ENCODE measurements at regions not wholly inside any gene's neighbourhood (a gene's known extent, or its start where the extent isn't known, plus 50 kb on each side); places are given as distances from the start of the nearest gene placed in this dataset.

GRCh38 chr5:143464723-143465490 is 61.4 kb upstream of the NR3C1 start:
- no peaks in the 10 kb centered on the region for H3K4me1 ChIP-seq (ENCODE audit: control insufficient read depth, insufficient read depth, low read length)
- no peak for ATAC-seq
- BruUV-seq (replicated peaks) = no TSS peak
- H3K27me3 ChIP-seq (ENCODE audit: control insufficient read depth, insufficient read depth, low read length) = no peaks in the 10 kb centered on the region; the same call in 1 of the 2 replicates
- in situ Hi-C loops (cut with HindIII; ENCODE audit: low pct_unique_long_range_greater_than_20kb, low sequenced_read_pairs) = no loop called here
- H3K27ac ChIP-seq (ENCODE audit: low read length) = no peak overlapping the region
- CTCF ChIA-PET = no interaction called here
- no peak overlapping the region for H3K4me3 ChIP-seq (ENCODE audit: low read depth in 2 of 2, low read length in 2 of 2)
- DNase-seq (ENCODE audit: low read depth, low spot score) = no peak
- TF ChIP-seq TCF7L2 (IDR thresholded peaks at IDR 0.05; ENCODE audit: low read depth, low read length) = no peak
- no peak for TF ChIP-seq CTCF (IDR thresholded peaks at IDR 0.05)
- no peak for TF ChIP-seq REST (IDR thresholded peaks at IDR 0.05; ENCODE audit: insufficient read depth in 1 of 2, low read depth in 2 of 2, low read length in 1 of 2)
- TF ChIP-seq SIN3A (IDR thresholded peaks at IDR 0.05; ENCODE audit: borderline replicate concordance, insufficient read depth, low read depth, low read length) = no peak
- no peak for TF ChIP-seq POLR2AphosphoS5 (IDR thresholded peaks at IDR 0.05; ENCODE audit: low read depth, low read length)
- H3K9me3 ChIP-seq (ENCODE audit: control insufficient read depth, insufficient read depth, low read depth, low read length) = no peaks in the 10 kb centered on the region
- intact Hi-C loops (cut with micrococcal nuclease; ENCODE audit: unreplicated experiment) = no loop called here
- POLR2A ChIA-PET = no interaction called here
- H3K36me3 ChIP-seq (ENCODE audit: control insufficient read depth, insufficient read depth, low read length) = no peaks in the 10 kb centered on the region

GRCh38 chr5:143462431-143462830 is 58.9 kb upstream of the NR3C1 start:
- no peaks in the 10 kb centered on the region for H3K4me1 ChIP-seq (ENCODE audit: control insufficient read depth, insufficient read depth, low read length)
- POLR2A ChIA-PET = no interaction called here
- no peak overlapping the region for H3K27ac ChIP-seq (ENCODE audit: low read length)
- intact Hi-C loops (cut with micrococcal nuclease; ENCODE audit: unreplicated experiment) (no loop called here), in situ Hi-C loops (cut with HindIII; ENCODE audit: low pct_unique_long_range_greater_than_20kb, low sequenced_read_pairs) (no loop called here)
- ATAC-seq (no peak), DNase-seq (ENCODE audit: low read depth, low spot score) (no peak)
- H3K4me3 ChIP-seq (ENCODE audit: low read depth in 2 of 2, low read length in 2 of 2) = no peak overlapping the region
- no peaks in the 10 kb centered on the region; the same call in 1 of the 2 replicates for H3K27me3 ChIP-seq (ENCODE audit: control insufficient read depth, insufficient read depth, low read length)
- BruUV-seq (replicated peaks) = no TSS peak
- CTCF ChIA-PET = no interaction called here
- TF ChIP-seq SIN3A (IDR thresholded peaks at IDR 0.05; ENCODE audit: borderline replicate concordance, insufficient read depth, low read depth, low read length) (no peak), POLR2AphosphoS5 (IDR thresholded peaks at IDR 0.05; ENCODE audit: low read depth, low read length) (no peak)
- H3K36me3 ChIP-seq (ENCODE audit: control insufficient read depth, insufficient read depth, low read length) = no peaks in the 10 kb centered on the region
- no peaks in the 10 kb centered on the region for H3K9me3 ChIP-seq (ENCODE audit: control insufficient read depth, insufficient read depth, low read depth, low read length)

- Histone ChIP-seq H3K27ac (ENCODE audit: low read length) (no peak overlapping the region), H3K36me3 (ENCODE audit: control insufficient read depth, insufficient read depth, low read length) (no peaks in the 10 kb centered on the region), H3K27me3 (ENCODE audit: control insufficient read depth, insufficient read depth, low read length) (no peaks in the 10 kb centered on the region; the same call in 1 of the 2 replicates), H3K4me1 (ENCODE audit: control insufficient read depth, insufficient read depth, low read length) (no peaks in the 10 kb centered on the region), H3K9me3 (ENCODE audit: control insufficient read depth, insufficient read depth, low read depth, low read length) (no peaks in the 10 kb centered on the region), H3K4me3 (ENCODE audit: low read depth in 2 of 2, low read length in 2 of 2) (no peak overlapping the region)
- in situ Hi-C loops (cut with HindIII; ENCODE audit: low pct_unique_long_range_greater_than_20kb, low sequenced_read_pairs) (no loop called here), intact Hi-C loops (cut with micrococcal nuclease; ENCODE audit: unreplicated experiment) (no loop called here)
- ChIA-PET POLR2A (no interaction called here), CTCF (no interaction called here)
- no peak for DNase-seq (ENCODE audit: low read depth, low spot score)
- no peak for ATAC-seq
- BruUV-seq (replicated peaks) = no TSS peak
- TF ChIP-seq TCF7L2 (IDR thresholded peaks at IDR 0.05; ENCODE audit: low read depth, low read length) (no peak), POLR2AphosphoS5 (IDR thresholded peaks at IDR 0.05; ENCODE audit: low read depth, low read length) (no peak), CTCF (IDR thresholded peaks at IDR 0.05) (no peak), REST (IDR thresholded peaks at IDR 0.05; ENCODE audit: insufficient read depth in 1 of 2, low read depth in 2 of 2, low read length in 1 of 2) (no peak), SIN3A (IDR thresholded peaks at IDR 0.05; ENCODE audit: borderline replicate concordance, insufficient read depth, low read depth, low read length) (no peak)
Measured at GRCh38 chr5:143459433-143459832, 55.9 kb upstream of the NR3C1 start.
